SK-N-SH (cell line): ENCODE measurements at regions not wholly inside any gene's neighbourhood (a gene's known extent, or its start where the extent isn't known, plus 50 kb on each side); places are given as distances from the start of the nearest gene placed in this dataset.

Source experiments
- CTCF ChIP-seq: fragments of 200-600 bp; sonication (generic); IDR thresholded peaks from 2 replicates; pipeline ENCODE4 v1.6.1; 2017; ENCODE audit warnings: antibody characterized with exemption, mild to moderate bottlenecking, moderate library complexity
- EP300 ChIP-seq, 2 experiments: IDR thresholded peaks; 2 replicates each; pipeline versions ENCODE4 v1.4.0 to v1.6.1; 2012; ENCODE audit warnings: borderline replicate concordance in 1 of 2, low read depth in 1 of 2, low read length in 1 of 2

GRCh38 chr5:158594595-158595242, 505.0 kb downstream of the EBF1 start:
- no peak for TF ChIP-seq CTCF
- no peak for TF ChIP-seq EP300 (IDR thresholded peaks at IDR 0.05; ENCODE audit: borderline replicate concordance in 1 of 2, low read depth in 1 of 2, low read length in 1 of 2)
